OCI-LY3 (cell line): ENCODE measurements at regions not wholly inside any gene's neighbourhood (a gene's known extent, or its start where the extent isn't known, plus 50 kb on each side); places are given as distances from the start of the nearest gene placed in this dataset.

Experiments used
- EZH2phosphoT487 ChIP-seq: fragments of 200-600 bp; shearing (Covaris generic); IDR thresholded peaks from 2 replicates; pipeline ENCODE4 v1.6.1; 2018; ENCODE audit warnings: antibody characterized with exemption, mixed run types, low read depth
- TF ChIP-seq, protein P1 (sequence below): fragments of 200-600, 300-600 bp; sonication (generic); IDR thresholded peaks from 2 replicates; pipeline ENCODE4 v1.5.1; 2014; ENCODE audit warnings: antibody characterized with exemption, low read length, low read depth

DNA sequence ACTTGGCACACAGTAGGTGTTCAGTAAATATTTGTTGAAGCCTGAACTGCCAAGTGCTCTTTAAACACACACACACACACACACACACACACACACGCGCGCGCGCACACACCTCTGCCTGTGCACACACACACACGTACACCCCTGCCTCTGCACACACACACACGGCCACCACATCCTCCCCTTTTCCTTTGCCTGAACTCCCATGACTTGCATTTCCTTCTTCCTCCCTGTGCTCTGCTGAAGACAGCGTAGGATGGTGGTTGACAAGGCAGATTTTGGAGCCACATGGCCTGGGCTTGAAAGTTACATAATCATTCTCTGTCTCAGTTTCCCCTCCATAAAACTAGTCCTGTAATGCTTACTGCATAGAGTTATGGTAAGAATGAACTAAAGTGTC is 712.3 kb downstream of the PTPRU start:
- TF ChIP-seq, protein P1, sequence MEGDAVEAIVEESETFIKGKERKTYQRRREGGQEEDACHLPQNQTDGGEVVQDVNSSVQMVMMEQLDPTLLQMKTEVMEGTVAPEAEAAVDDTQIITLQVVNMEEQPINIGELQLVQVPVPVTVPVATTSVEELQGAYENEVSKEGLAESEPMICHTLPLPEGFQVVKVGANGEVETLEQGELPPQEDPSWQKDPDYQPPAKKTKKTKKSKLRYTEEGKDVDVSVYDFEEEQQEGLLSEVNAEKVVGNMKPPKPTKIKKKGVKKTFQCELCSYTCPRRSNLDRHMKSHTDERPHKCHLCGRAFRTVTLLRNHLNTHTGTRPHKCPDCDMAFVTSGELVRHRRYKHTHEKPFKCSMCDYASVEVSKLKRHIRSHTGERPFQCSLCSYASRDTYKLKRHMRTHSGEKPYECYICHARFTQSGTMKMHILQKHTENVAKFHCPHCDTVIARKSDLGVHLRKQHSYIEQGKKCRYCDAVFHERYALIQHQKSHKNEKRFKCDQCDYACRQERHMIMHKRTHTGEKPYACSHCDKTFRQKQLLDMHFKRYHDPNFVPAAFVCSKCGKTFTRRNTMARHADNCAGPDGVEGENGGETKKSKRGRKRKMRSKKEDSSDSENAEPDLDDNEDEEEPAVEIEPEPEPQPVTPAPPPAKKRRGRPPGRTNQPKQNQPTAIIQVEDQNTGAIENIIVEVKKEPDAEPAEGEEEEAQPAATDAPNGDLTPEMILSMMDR = no peak
- no peak for TF ChIP-seq EZH2phosphoT487
